BJ (cell line): ENCODE measurements at regions not wholly inside any gene's neighbourhood (a gene's known extent, or its start where the extent isn't known, plus 50 kb on each side); places are given as distances from the start of the nearest gene placed in this dataset.

Experiments
- CTCF ChIA-PET: fragments of 350-600 bp; formaldehyde crosslinking; extraction: SDS; loops from one replicate; lab custom pipeline; 2021; ENCODE audit warnings: antibody characterized with exemption, inconsistent platforms; lab: Yijun Ruan, JAX
- POLR2A ChIA-PET: fragments of 300-600 bp; sonication (Branson Sonifier 250); formaldehyde crosslinking; extraction: SDS; loops from one replicate; lab custom pipeline; 2021; ENCODE audit warnings: antibody characterized with exemption; lab: Charles Lee
- DNase-seq: peaks from one replicate; pipeline ENCODE4 v3.0.0-alpha.2; 2011; ENCODE audit warnings: low read depth
- H3K27me3 ChIP-seq: 2 replicates; pipeline ENCODE4 v1.6.0; 2011; ENCODE audit warnings: low read length; ENCODE audit not compliant: control insufficient read depth, insufficient read depth
- H3K36me3 ChIP-seq: 2 replicates; pipeline ENCODE4 v1.5.1; 2011; ENCODE audit warnings: low read length; ENCODE audit not compliant: control insufficient read depth, insufficient read depth
- H3K4me3 ChIP-seq: 2 replicates; pipeline ENCODE4 v1.5.1; 2011; ENCODE audit warnings: low read depth, mild to moderate bottlenecking, control low read depth, low read length
- TF ChIP-seq, protein P1 (sequence below): IDR thresholded peaks from 2 replicates; pipeline ENCODE4 v1.5.1; 2011; ENCODE audit warnings: low read depth, mild to moderate bottlenecking, control low read depth, inconsistent platforms, low read length, moderate library complexity; ENCODE audit not compliant: insufficient read depth

DNA sequence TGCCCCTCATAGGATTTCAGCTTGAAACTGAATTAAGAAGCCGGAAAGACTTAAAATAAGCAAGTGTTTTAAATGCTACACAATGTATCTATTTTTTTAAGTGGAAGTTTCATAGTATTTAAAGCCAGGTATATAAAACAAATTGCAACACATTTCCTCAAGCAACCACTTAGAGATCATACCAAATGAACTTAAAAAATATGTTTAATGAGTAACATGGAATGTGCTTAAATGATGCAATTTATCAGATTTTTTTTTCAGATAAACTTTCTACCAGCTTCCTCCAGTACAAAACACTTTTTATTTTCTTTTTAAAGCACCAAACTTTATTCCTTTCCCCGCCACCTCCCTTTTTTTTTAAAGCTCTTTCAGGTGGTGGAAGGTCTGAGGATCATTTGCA, 534.3 kb downstream of the BMP2 start:
- Histone ChIP-seq H3K36me3 (no peaks in the 10 kb centered on the region), H3K27me3 (no peaks in the 10 kb centered on the region), H3K4me3 (no peak overlapping the region)
- TF ChIP-seq, protein P1, sequence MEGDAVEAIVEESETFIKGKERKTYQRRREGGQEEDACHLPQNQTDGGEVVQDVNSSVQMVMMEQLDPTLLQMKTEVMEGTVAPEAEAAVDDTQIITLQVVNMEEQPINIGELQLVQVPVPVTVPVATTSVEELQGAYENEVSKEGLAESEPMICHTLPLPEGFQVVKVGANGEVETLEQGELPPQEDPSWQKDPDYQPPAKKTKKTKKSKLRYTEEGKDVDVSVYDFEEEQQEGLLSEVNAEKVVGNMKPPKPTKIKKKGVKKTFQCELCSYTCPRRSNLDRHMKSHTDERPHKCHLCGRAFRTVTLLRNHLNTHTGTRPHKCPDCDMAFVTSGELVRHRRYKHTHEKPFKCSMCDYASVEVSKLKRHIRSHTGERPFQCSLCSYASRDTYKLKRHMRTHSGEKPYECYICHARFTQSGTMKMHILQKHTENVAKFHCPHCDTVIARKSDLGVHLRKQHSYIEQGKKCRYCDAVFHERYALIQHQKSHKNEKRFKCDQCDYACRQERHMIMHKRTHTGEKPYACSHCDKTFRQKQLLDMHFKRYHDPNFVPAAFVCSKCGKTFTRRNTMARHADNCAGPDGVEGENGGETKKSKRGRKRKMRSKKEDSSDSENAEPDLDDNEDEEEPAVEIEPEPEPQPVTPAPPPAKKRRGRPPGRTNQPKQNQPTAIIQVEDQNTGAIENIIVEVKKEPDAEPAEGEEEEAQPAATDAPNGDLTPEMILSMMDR, result no peak
- DNase-seq, result no peak
- POLR2A ChIA-PET, result no interaction called here
- CTCF ChIA-PET, result interaction anchor here (0.6 to 1.2 kb wide), 2 partner anchors 16 to 19 kb away, joined by 3 read pairs; no protein-coding TSS in a partner anchor

DNA sequence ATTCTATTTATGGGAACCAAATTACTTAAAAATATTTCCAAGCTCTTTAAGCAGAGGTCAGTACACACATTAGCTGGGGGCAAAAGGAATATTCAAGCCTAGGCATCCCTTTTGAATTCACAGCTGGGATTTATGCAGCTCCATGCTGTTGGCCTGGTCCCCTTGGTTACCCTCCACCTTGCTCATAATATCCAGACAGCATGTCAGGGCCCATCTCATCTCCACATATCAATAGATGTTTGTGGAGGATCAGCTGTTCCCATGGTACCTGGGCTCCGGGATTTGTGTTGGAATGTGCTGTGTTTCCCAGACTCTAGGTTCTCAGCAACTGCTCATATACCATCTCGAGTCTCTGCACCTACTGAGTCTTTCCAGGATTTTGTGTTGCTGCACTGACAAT, 534.8 kb downstream of the BMP2 start:
- CTCF ChIA-PET, result interaction anchor here (0.6 to 1.2 kb wide), 2 partner anchors 16 to 19 kb away, joined by 3 read pairs; no protein-coding TSS in a partner anchor
- Histone ChIP-seq H3K27me3 (no peaks in the 10 kb centered on the region), H3K4me3 (no peak overlapping the region), H3K36me3 (no peaks in the 10 kb centered on the region)
- no peak for DNase-seq
- TF ChIP-seq, protein P1, result no peak
- POLR2A ChIA-PET, result no interaction called here

DNA sequence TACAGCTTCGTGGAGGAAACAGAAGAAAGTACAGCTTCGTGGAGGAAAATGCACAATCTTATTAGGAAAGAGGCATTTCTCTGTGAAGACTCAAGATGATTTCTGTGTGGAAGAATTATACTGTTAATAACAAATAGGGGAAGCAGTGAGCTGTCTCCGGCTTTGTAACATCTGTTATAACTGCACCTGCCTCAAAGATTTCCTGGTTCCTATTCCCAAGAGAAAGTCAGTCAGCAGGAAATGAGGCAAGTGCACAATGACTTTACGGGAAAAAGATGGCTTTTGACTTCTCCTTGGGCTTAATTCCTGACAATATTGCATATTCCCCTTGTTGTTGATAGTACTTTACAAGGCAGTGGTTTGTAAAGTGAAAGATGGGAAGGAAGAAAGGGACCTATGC, 538.5 kb downstream of the BMP2 start:
- H3K36me3 ChIP-seq, result no peaks in the 10 kb centered on the region
- H3K4me3 ChIP-seq, result no peak overlapping the region
- no peak for DNase-seq
- ChIA-PET POLR2A (no interaction called here), CTCF (interaction anchor here (1.2 kb wide), 1 partner anchor 20 kb away, joined by 4 read pairs; no protein-coding TSS in a partner anchor)
- TF ChIP-seq, protein P1, result no peak
- H3K27me3 ChIP-seq, result no peaks in the 10 kb centered on the region

DNA sequence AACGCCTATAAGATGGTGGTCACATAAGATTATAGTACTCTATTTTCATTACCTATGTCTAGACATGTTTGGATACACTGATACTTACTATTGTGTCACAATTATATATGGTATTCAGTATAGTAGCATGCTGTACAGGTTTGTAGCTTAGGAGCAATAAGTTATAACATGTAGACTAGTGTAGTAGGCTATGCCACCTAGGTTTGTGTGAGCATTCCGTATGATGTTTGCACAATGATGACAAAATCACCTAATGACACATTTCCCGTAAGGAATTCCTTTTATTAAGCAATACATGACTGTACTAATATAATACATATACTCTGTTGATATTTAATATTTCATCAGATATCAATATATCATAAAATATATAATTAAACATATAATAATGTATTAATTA, 540.7 kb downstream of the BMP2 start:
- TF ChIP-seq, protein P1, result no peak
- POLR2A ChIA-PET, result no interaction called here
- CTCF ChIA-PET, result no interaction called here

DNA sequence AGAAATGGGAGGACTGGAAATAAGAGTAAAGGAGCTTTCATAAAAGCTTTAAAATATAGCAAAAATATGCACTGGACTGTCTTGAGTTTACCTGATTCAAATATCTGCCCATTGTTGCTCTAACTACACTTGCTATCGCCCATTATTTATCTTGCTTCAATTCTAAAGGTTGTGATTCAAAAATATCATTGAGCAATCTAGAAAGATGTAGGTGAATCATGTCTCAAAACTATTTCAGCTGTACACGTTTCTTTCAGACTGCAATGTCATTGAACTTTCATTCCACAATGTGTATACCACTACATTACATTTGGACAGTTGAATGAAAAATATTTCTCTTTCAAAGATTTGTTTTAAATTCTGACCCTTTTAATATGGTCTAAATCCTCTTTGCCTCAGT, 545.6 kb downstream of the BMP2 start:
- H3K4me3 ChIP-seq, result no peak overlapping the region
- TF ChIP-seq, protein P1, result no peak
- H3K27me3 ChIP-seq, result no peaks in the 10 kb centered on the region
- POLR2A ChIA-PET, result no interaction called here
- CTCF ChIA-PET, result no interaction called here
- no peak for DNase-seq
- no peaks in the 10 kb centered on the region for H3K36me3 ChIP-seq

More for the DNA sequence above, 540.7 kb downstream of the BMP2 start:
- DNase-seq, result no peak
- Histone ChIP-seq H3K27me3 (no peaks in the 10 kb centered on the region), H3K4me3 (no peak overlapping the region), H3K36me3 (no peaks in the 10 kb centered on the region)
